Epithelial cell of proximal tubule (primary cell): ENCODE measurements at regions not wholly inside any gene's neighbourhood (a gene's known extent, or its start where the extent isn't known, plus 50 kb on each side); places are given as distances from the start of the nearest gene placed in this dataset.

ENCODE experiments used
- DNase-seq: peaks from one replicate; pipeline ENCODE4 v3.0.0-alpha.2; 2011; ENCODE audit warnings: low read depth
- H3K4me3 ChIP-seq: 2 replicates; pipeline ENCODE4 v1.5.1; 2011; ENCODE audit warnings: low read depth, mild to moderate bottlenecking, low read length
- CTCF ChIP-seq: conservative IDR thresholded peaks from 2 replicates; pipeline ENCODE4 v1.5.1; 2012; ENCODE audit warnings: low read depth, mild to moderate bottlenecking, low read length

- no peak overlapping the region for H3K4me3 ChIP-seq
- no peak for TF ChIP-seq CTCF
- DNase-seq, result no peak
These were observed 99.9 kb upstream of the PLSCR4 start for GRCh38 chr3:146350852-146351251.

GRCh38 chr3:146345900-146346299, 95.0 kb upstream of the PLSCR4 start:
- no peak overlapping the region for H3K4me3 ChIP-seq
- TF ChIP-seq CTCF, result no peak
- no peak for DNase-seq

DNA sequence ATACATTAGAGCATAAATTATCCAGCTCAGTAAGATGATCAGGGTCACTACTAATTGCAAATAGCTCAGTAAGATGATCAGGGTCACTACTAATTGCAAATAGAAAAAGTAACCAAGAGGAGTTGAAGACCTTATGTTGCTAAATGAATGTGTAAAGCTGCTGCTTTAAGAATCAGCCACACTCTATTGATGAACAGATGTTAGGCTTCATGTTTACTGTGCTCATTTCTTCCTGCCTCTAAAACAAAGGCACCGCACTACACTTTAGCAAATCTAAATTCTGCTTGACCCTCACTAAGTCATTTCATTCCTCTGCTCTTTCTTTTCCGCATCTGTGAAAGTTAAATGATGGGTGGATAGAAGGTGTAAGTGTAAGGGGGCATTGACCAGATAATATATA, 92.6 kb upstream of the PLSCR4 start:
- TF ChIP-seq CTCF, result no peak
- no peak for DNase-seq
- no peak overlapping the region for H3K4me3 ChIP-seq

- TF ChIP-seq CTCF, result no peak
- no peak for DNase-seq
These were observed 92.1 kb upstream of the PLSCR4 start for GRCh38 chr3:146342989-146343388.

DNA sequence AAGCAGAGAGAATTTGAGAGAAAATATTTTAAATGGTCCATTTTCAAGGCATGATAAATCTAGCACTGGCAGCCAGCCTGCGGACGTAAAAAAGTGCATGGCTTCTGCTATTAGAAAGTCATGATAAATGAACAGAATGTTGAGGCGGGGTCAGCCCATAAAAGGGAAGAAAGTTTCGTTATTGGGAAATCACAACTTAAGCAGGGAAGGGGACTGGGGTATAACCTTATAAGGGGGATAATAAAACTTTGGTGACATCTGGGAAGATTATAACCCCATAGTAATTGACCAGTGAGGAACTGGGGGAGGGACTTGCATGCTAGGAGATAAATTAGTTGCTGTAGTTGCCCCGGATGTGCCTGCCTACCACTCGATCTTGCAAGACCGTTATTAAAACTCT, 88.4 kb upstream of the PLSCR4 start:
- DNase-seq, result no peak
- no peak for TF ChIP-seq CTCF
- no peak overlapping the region for H3K4me3 ChIP-seq

More at GRCh38 chr3:146342989-146343388, 92.1 kb upstream of the PLSCR4 start:
- no peak overlapping the region for H3K4me3 ChIP-seq

DNA sequence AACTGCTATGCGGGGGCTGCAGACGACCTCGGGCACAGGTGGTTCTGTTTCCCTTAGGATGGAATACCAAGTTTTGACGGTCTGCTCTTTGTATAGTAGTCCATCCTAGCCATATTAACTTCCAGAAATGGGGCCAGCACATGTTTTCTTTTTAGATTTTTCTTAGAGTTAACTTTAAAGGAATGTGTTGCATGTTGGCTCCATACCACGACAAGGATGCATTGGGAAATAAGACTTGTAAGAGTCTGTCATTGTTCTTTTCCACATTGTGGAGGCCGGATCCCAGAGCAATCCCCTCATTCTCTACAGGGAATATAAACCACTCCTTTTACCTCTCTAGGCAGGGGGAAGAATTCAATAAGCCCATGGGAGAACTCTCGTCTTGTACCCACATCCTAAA, 87.1 kb upstream of the PLSCR4 start:
- no peak overlapping the region for H3K4me3 ChIP-seq
- no peak for TF ChIP-seq CTCF
- no peak for DNase-seq

GRCh38 chr3:146335386-146335785, 84.5 kb upstream of the PLSCR4 start:
- no peak for TF ChIP-seq CTCF
- H3K4me3 ChIP-seq, result no peak overlapping the region
- DNase-seq, result no peak
